A172 (cell line): ENCODE measurements at regions not wholly inside any gene's neighbourhood (a gene's known extent, or its start where the extent isn't known, plus 50 kb on each side); places are given as distances from the start of the nearest gene placed in this dataset.
"Not testable (repeated sequence)": the region's sequence is repeated elsewhere in the genome, so short reads cannot be mapped to it uniquely, and the experiment has no call there.

Experiments
- DNase-seq: peaks from one replicate; pipeline ENCODE4 v3.0.0-alpha.2; 2015; ENCODE audit warnings: low spot score

GRCh38 chr14:84068288-84068687 lies 1461.7 kb upstream of the FLRT2 start:
- DNase-seq: no peak

- no peak for DNase-seq
Measured at GRCh38 chr14:84071061-84071460, 1458.9 kb upstream of the FLRT2 start.

- DNase-seq: no peak
Measured at GRCh38 chr14:84074626-84075025, 1455.3 kb upstream of the FLRT2 start.

GRCh38 chr14:84080944-84081343 lies 1449.0 kb upstream of the FLRT2 start:
- DNase-seq: no peak

- no peak for DNase-seq
Measured at GRCh38 chr14:84084056-84084630, 1445.8 kb upstream of the FLRT2 start.

- DNase-seq: no peak
Measured at GRCh38 chr14:84085493-84085892, 1444.5 kb upstream of the FLRT2 start.

DNA sequence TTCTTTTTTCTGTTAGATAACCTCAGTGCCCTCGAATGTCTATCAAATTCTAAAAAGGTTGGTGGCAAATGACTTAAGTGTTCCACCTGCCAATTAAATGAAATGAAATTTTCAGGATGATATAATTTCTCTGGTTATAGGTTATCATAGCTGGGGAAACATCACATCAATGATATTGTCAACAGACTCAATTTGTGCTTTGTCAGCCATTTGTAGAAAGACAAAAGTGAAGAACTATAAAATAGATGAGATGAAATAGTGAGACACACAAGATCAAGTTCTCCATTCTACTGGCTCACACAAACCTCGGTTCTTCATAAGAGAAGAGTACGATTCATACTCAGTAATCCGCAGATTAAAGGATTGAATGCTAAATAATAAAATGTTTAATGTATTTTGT lies 1443.2 kb upstream of the FLRT2 start:
- no peak for DNase-seq

GRCh38 chr14:84087986-84088531 lies 1441.9 kb upstream of the FLRT2 start:
- no peak for DNase-seq

GRCh38 chr14:84090837-84091236 lies 1439.1 kb upstream of the FLRT2 start:
- no peak for DNase-seq

- no peak for DNase-seq
Measured at GRCh38 chr14:84095681-84096080, 1434.3 kb upstream of the FLRT2 start.

- no peak for DNase-seq
Measured at GRCh38 chr14:84098261-84098660, 1431.7 kb upstream of the FLRT2 start.

- DNase-seq: not testable (repeated sequence)
Measured at GRCh38 chr14:84099560-84099959, 1430.4 kb upstream of the FLRT2 start.

DNA sequence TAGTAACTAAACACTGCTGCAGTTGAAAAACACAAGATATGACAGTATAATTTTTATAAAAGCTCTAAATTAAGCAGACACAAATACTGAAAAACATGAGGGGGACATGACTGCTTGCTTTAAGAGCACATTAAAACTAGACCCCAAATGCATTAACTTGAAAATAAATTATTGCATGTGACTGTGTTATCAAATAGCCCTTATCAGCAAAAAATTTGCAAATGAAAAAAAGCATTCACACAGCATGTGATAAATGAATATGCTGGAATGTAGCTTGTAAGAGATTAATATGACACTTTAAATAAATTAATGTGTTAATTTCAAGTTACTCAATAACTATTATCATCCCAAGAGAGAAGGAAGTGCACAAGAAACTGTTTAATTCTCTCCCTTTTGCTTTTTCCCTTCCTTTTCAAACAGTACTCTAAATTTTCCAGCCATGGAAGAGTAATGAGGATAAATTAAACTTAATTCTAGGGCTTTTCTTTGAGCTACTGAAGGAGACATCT lies 1422.1 kb upstream of the FLRT2 start:
- DNase-seq: no peak

- DNase-seq: peak; percentile 16
Measured at GRCh38 chr14:84108746-84109457, 1421.0 kb upstream of the FLRT2 start.

DNA sequence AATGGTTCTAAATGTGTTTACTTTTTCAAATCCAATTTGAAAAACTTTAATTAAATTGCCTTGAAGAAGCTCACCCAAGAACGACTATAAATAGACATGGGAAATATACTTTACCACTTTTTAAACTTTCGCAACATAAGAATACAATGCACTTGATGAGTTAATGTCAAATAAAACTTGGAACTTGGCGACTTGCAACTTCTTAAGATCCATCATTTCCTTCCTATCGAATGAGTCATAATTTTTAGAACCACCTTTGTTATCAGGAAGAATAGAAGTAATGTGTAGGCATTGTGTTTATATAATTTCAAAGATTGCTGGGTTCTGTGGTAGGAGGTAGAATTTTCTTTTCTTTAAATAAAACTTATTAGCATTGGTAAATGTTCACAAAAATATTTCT lies 1417.4 kb upstream of the FLRT2 start:
- DNase-seq: peak; percentile 27

- no peak for DNase-seq
Measured at GRCh38 chr14:84125676-84126075, 1404.3 kb upstream of the FLRT2 start.

- DNase-seq: no peak
Measured at GRCh38 chr14:84127495-84127894, 1402.4 kb upstream of the FLRT2 start.

GRCh38 chr14:84128050-84128449 lies 1401.9 kb upstream of the FLRT2 start:
- no peak for DNase-seq

DNA sequence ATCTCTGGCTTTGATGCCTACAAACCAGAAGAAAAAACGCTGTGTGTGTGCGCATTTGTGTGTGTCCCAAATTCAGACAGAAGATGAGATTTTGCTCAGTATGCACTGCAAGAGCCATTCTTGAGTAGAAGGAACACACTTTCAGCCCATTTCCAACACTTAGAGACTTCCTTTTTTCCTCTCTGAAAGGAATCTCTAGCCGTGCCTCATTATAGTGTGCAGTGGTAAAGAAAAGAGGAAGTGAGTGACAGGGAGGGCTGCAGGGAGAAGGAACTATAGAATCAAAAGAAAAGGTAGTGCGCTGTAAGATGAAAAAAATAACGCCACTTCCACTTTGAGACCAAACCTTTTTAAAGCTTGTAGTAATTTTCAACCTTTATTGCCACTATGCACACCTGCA lies 1400.9 kb upstream of the FLRT2 start:
- no peak for DNase-seq

DNA sequence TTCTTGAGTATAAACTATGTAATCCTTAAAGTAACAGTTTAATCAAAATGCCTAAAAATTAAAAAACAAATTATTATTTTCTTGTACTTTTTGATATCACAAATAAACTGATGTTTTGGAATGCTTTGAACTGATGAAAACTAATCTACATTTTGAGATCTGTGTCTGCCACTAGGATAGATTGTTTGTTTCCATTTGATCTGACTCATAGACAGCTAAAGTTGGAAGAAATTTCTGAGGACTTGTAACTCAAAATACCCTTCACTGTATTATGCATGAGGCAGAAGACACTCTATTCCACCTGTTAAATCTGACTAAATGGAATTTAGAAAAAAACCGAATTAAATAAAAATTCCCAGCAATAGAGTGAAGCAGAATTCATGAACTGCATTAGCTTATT lies 1400.0 kb upstream of the FLRT2 start:
- no peak for DNase-seq

DNA sequence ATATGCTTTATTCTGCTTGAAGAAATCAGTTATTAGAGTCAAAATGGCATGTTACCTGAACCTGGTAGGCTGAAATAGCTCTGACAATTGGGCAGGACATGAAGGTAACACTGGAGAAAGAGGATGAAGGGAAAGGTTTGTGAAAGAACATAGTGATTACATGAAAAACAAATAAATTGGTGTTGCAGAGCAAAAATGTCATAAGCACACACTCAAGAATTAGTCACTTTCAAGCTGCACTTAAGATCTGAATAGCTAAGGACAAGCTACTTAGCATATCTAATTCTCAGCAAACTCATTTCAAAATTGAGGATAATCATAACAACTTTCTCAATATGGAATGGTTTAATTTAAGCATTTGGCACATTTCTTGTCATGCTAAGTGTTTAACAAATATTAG lies 1398.0 kb upstream of the FLRT2 start:
- DNase-seq: no peak

DNA sequence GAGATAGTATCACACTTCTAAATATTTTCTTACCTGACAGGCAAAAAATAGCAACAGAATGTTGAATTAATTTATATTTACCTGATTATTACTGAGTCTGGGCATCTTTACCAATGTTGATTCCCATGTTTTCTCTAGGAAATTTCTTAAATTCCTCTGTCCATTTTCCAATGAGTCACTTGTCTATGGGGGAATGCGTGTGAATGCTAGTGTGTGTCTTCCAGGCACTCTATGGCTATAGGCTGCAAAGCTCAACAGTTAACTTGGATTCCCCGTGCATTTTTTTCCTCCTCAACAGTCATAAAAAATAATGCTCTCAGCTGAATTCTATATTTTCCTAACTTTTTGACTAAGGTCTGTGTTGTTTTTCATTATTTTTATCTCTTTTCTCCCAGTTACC lies 1385.8 kb upstream of the FLRT2 start:
- DNase-seq: peak; percentile 0

DNA sequence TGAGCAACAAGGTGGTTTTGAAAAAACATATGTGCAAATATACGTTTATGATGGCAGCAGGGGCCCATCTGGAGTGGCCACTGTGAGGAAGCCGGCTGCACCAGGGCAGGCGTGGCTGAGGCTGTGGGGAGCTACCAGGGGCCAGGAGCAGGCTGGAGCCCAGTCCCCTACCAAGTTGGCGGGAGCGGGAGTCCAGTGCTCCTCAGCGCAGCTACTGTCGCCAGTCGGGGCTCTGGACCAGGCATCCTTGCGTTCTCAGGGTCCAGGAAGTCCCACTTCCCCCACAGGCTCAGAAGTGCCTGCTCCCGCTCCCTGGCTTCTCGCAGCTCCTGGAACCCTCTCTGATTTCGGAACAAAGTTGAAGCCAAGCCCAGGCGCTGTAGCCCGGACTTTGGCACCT lies 1377.5 kb upstream of the FLRT2 start:
- DNase-seq: no peak
